Type B pancreatic cell (in vitro differentiated cells): ENCODE measurements at regions not wholly inside any gene's neighbourhood (a gene's known extent, or its start where the extent isn't known, plus 50 kb on each side); places are given as distances from the start of the nearest gene placed in this dataset.
"Not testable (repeated sequence)": the region's sequence is repeated elsewhere in the genome, so short reads cannot be mapped to it uniquely, and the experiment has no call there.

Experiments used
- DNase-seq: peaks from one replicate; pipeline ENCODE4 v3.0.0; 2021; ENCODE audit warnings: mixed read lengths; ENCODE audit not compliant: unreplicated experiment; ENCODE audit errors: extremely low spot score
- H3K27ac Mint-ChIP-seq: 2 replicates; pipeline ENCODE4 v1.8.0; 2021; ENCODE audit warnings: mild to moderate bottlenecking, mixed read lengths
- H3K27me3 Mint-ChIP-seq: 2 replicates; pipeline ENCODE4 v1.8.0; 2021; ENCODE audit warnings: mixed read lengths
- H3K36me3 Mint-ChIP-seq: 2 replicates; pipeline ENCODE4 v1.8.0; 2021; ENCODE audit warnings: mixed read lengths
- H3K4me1 Mint-ChIP-seq: one replicate; pipeline ENCODE4 v1.8.0; 2021; ENCODE audit warnings: mixed read lengths; ENCODE audit not compliant: unreplicated experiment
- H3K4me3 Mint-ChIP-seq: 2 replicates; pipeline ENCODE4 v1.8.0; 2021; ENCODE audit warnings: mild to moderate bottlenecking, mixed read lengths
- H3K9me3 Mint-ChIP-seq: 2 replicates; pipeline ENCODE4 v1.8.0; 2021; ENCODE audit warnings: mixed read lengths
- TF ChIP-seq, protein P1 (sequence below): fragments of 200-600 bp; sonication (generic); conservative IDR thresholded peaks from 2 replicates; pipeline ENCODE4 v1.5.0; 2021; ENCODE audit warnings: antibody characterized with exemption, mild to moderate bottlenecking

DNA sequence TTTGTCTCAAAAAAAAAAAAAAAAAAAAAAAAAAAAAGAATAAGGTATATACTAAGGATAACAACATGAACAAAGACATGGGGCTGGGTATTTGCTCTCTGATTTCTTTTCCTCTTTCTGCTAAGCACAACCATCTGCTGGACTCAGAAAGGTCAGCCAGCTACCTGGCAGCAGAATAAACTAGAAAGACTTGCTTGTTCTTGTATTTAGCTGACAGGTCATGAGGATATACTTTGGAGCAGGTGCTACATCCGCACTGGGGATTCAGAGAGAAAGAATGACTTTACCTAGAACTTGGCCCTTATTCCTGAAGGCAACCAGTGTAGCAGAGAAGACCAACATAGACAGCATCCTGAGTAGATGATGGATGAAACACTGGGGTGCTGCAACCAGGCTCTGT, 550.5 kb downstream of the NTRK3 start:
- H3K4me1 Mint-ChIP-seq, result no peaks in the 10 kb centered on the region
- H3K27me3 Mint-ChIP-seq, result peaks cover 39% of the 10 kb centered on the region
- H3K9me3 Mint-ChIP-seq, result no peaks in the 10 kb centered on the region
- no peak overlapping the region for H3K4me3 Mint-ChIP-seq
- no peak overlapping the region for H3K27ac Mint-ChIP-seq
- DNase-seq, result no peak
- no peaks in the 10 kb centered on the region for H3K36me3 Mint-ChIP-seq
- TF ChIP-seq, protein P1, sequence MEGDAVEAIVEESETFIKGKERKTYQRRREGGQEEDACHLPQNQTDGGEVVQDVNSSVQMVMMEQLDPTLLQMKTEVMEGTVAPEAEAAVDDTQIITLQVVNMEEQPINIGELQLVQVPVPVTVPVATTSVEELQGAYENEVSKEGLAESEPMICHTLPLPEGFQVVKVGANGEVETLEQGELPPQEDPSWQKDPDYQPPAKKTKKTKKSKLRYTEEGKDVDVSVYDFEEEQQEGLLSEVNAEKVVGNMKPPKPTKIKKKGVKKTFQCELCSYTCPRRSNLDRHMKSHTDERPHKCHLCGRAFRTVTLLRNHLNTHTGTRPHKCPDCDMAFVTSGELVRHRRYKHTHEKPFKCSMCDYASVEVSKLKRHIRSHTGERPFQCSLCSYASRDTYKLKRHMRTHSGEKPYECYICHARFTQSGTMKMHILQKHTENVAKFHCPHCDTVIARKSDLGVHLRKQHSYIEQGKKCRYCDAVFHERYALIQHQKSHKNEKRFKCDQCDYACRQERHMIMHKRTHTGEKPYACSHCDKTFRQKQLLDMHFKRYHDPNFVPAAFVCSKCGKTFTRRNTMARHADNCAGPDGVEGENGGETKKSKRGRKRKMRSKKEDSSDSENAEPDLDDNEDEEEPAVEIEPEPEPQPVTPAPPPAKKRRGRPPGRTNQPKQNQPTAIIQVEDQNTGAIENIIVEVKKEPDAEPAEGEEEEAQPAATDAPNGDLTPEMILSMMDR, result no peak

DNA sequence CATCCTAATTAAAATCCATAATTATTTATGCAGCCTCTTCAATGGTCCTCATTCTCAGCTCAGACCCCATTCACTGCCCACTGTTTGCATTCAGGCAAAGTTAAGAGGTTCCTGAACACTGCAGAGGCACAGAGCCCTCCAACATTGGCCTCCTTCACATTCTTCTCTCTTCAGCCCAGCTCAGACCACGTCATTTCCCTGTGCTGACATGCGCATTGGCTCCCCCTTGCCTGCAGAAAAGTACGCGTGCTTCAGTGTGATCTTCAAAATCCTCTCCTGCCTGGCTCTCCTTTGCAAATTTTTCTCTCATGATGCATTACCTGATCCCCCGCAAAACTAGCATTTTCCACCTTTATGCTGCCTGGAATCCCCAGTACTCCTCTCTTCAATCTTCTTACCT, 552.3 kb downstream of the NTRK3 start:
- H3K4me1 Mint-ChIP-seq, result no peaks in the 10 kb centered on the region
- no peak overlapping the region for H3K4me3 Mint-ChIP-seq
- H3K9me3 Mint-ChIP-seq, result no peaks in the 10 kb centered on the region
- TF ChIP-seq, protein P1, result no peak
- H3K27ac Mint-ChIP-seq, result no peak overlapping the region
- DNase-seq, result no peak
- H3K36me3 Mint-ChIP-seq, result no peaks in the 10 kb centered on the region
- peaks cover 40% of the 10 kb centered on the region for H3K27me3 Mint-ChIP-seq

DNA sequence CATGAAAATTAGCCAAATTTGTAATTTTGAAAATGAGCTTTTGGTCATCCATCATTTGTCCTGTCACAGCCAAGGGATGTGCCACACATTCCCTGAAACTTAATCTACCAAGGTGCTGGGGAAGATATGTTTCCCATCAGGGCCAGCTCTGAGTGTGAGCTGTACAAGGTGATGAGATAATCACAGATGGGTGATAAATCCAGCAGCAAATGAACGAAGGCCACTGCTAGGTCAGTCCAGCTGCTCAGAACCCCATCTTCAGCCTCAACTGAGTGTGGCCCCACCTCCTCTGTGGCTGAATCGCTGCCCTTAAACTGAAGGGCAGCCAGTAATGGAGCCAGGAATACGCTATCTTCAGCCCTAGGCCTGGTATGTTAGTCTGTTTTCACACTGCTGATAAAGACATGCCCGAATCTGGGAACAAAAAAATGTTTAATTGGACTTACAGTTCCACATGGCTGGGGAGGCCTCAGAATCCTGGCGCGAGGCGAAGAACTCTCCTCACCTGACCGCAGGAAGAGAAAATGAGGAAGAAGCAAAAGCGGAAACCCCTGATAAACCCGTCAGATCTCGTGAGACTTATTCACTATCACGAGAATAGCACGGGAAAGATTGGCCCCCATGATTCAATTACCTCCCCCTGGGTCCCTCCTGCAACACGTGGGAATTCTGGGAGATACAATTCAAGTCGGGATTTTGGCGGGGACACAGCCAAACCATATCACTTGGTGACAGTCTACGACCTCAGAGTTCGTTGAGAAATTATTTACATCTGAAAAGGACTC, 553.0 kb downstream of the NTRK3 start:
- no peak for DNase-seq
- Mint-ChIP-seq H3K9me3 (no peaks in the 10 kb centered on the region), H3K27ac (no peak overlapping the region), H3K4me3 (no peak overlapping the region), H3K36me3 (no peaks in the 10 kb centered on the region), H3K27me3 (peaks cover 33% of the 10 kb centered on the region), H3K4me1 (no peaks in the 10 kb centered on the region)
- TF ChIP-seq, protein P1, result no peak

DNA sequence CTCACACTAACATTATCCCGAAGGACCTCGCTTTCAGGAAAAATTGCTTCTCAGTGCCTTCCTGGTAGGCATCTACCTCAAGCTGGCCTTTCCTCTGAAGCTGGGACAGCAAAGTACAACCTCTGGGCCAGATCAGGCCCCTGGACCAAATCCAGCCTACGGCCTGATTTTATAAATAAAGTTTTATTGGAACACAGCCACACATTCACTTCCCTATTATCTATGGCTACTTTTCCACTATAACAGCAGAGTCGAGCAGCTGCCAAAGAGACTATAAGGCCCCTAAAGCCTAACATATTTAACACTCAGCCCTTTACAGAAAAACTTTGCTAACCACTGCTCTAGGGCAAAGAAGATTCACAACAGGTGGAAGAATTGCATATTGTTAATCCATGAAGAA, 554.3 kb downstream of the NTRK3 start:
- Mint-ChIP-seq H3K4me1 (no peaks in the 10 kb centered on the region), H3K4me3 (no peak overlapping the region), H3K9me3 (no peaks in the 10 kb centered on the region), H3K27me3 (peaks cover 23% of the 10 kb centered on the region), H3K36me3 (no peaks in the 10 kb centered on the region), H3K27ac (no peak overlapping the region)
- TF ChIP-seq, protein P1, result no peak
- DNase-seq, result no peak

DNA sequence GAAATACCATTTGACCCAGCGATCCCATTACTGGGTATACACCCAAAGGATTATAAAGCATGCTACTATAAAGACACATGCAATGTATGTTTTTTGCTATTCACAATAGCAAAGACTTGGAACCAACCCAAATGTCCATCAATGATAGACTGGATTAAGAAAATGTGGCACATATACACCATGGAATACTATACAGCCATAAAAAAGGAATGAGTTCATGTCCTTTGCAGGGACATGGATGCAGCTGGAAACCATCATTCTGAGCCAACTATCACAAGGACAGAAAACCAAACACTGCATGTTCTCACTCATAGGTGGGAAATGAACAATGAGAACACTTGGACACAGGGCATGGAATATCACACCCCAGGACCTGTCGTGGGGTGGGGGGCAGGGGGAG, 558.1 kb downstream of the NTRK3 start:
- not testable (repeated sequence) for H3K9me3 Mint-ChIP-seq, H3K4me1 Mint-ChIP-seq, H3K4me3 Mint-ChIP-seq, H3K27me3 Mint-ChIP-seq, H3K27ac Mint-ChIP-seq, DNase-seq, H3K36me3 Mint-ChIP-seq

DNA sequence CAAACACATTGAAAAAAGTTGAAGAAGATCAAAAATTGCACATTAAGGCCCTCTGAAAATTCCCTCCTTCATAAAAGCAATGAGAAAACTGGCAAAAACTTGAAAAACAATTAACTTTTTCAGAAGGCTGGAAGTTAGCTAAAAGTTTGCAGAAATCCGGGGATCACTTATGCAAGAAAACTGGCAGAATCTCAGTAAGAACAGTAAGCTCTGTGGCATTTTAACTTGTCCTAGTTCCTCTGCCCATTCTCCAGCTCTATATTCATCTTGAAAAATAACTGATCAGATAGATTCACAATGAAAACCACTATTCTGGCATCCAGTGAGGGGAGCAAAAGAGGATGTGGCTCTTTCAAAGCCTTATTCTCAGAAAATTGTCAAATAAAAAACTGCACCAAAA, 566.8 kb downstream of the NTRK3 start:
- no peaks in the 10 kb centered on the region for H3K4me1 Mint-ChIP-seq
- DNase-seq, result no peak
- H3K9me3 Mint-ChIP-seq, result no peaks in the 10 kb centered on the region
- H3K4me3 Mint-ChIP-seq, result no peak overlapping the region
- TF ChIP-seq, protein P1, result no peak
- H3K36me3 Mint-ChIP-seq, result no peaks in the 10 kb centered on the region
- peaks cover 9% of the 10 kb centered on the region for H3K27me3 Mint-ChIP-seq
- no peak overlapping the region for H3K27ac Mint-ChIP-seq
